ENCODE measurements at regions not wholly inside any gene's neighbourhood (a gene's known extent, or its start where the extent isn't known, plus 50 kb on each side); places are given as distances from the start of the nearest gene placed in this dataset.
"Not testable (repeated sequence)": the region's sequence is repeated elsewhere in the genome, so short reads cannot be mapped to it uniquely, and the experiment has no call there.

DNA sequence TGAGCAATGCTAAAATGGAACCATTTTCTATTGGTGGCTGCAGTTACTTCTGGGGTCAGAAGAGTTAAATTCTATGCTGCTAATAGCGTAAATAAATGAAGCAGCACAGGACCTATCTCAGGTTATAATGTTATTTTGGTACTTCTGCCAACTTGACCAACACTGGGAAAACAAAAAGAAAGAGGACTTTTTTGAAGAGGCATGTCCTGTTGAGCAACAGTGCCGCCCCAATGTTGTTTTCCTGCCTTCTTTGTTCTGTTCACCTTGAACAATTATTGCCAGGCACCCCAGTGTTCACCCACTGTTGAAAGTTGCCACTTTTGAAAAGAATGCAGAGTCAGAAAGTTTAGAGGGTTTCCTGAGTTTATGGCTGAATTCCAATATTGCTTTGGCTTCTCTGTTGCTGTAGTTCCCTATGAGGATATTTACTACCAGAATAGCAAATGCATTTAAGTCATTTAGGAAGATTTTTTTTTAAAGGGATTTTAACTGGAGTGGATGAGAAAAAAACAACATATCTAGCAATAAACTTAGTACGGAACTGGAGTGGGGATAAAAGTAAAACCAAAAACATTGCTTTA lies 679.0 kb upstream of the DPPA4 start:
- Mint-ChIP-seq H3K4me3 (no peak overlapping the region), H3K4me1 (ENCODE audit: unreplicated experiment) (no peaks in the 10 kb centered on the region), H3K27me3 (no peaks in the 10 kb centered on the region), H3K36me3 (no peaks in the 10 kb centered on the region), H3K9me3 (peaks cover 5% of the 10 kb centered on the region), H3K27ac (no peak overlapping the region)
- no peak for TF ChIP-seq CTCF (conservative IDR thresholded peaks at IDR 0.05)
- DNase-seq (ENCODE audit: extremely low spot score, unreplicated experiment), result no peak

DNA sequence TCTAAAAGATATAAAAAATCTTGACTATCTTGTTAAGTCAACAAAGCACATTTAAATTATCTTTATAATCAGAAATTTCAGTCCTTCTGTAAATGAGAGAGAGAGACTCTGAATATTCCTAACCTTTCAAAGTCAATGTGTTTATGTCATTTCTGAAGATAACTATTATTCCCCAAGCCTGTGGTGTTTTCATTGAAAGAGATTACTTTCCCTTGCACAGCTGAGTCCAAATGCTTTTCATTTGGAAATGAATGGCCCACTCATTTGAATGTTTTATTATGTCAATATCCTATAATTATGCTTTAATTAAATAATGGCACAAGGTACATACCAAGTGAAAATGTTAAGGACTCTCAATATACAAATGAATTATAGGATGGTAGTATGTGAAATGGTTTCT lies 680.0 kb upstream of the DPPA4 start:
- Mint-ChIP-seq H3K4me3 (no peak overlapping the region), H3K36me3 (no peaks in the 10 kb centered on the region), H3K9me3 (peaks cover 5% of the 10 kb centered on the region), H3K4me1 (ENCODE audit: unreplicated experiment) (no peaks in the 10 kb centered on the region), H3K27me3 (no peaks in the 10 kb centered on the region), H3K27ac (no peak overlapping the region)
- TF ChIP-seq CTCF (conservative IDR thresholded peaks at IDR 0.05), result no peak
- DNase-seq (ENCODE audit: extremely low spot score, unreplicated experiment), result no peak

DNA sequence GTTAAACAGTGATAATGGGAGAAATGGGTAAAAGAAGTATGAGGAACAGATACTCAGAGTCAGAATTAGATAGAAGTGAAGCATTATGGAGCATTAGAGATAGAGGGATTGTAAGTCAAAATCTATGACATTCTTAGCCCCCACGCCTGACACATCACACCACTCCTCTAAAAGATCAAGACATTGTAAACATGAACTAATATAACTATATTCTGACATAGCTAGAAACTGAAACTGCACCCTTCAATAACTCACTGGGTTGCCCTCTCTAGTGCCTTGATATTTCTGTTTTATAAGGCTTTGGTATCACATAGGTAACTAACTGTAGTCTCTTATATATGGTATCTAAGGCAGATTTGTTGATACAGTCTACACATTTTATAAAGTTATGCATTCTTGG lies 684.3 kb upstream of the DPPA4 start:
- Mint-ChIP-seq H3K36me3 (no peaks in the 10 kb centered on the region), H3K4me1 (ENCODE audit: unreplicated experiment) (no peaks in the 10 kb centered on the region), H3K27me3 (no peaks in the 10 kb centered on the region), H3K9me3 (no peaks in the 10 kb centered on the region), H3K4me3 (no peak overlapping the region), H3K27ac (no peak overlapping the region)
- no peak for TF ChIP-seq CTCF (conservative IDR thresholded peaks at IDR 0.05)
- DNase-seq (ENCODE audit: extremely low spot score, unreplicated experiment), result no peak

DNA sequence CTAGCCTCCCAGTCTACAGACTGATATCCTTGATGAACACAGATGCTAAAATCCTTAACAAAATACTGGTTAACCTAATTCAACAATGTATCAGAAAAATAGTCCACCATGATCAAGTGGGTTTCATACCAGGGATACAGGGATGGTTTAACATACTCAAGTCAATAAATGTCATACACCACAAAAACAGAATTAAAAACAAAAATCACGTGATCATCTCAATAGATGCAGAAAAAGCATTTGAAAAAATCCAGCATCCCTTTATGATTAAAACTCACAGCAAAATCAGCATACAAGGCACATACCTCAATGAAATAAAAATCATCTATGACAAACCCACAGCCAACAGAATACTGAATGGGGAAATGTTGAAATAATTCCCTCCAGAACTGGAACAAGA lies 685.7 kb upstream of the DPPA4 start:
- not testable (repeated sequence) for H3K27ac Mint-ChIP-seq; H3K4me3 Mint-ChIP-seq; H3K36me3 Mint-ChIP-seq; DNase-seq (ENCODE audit: extremely low spot score, unreplicated experiment); H3K9me3 Mint-ChIP-seq; H3K27me3 Mint-ChIP-seq; H3K4me1 Mint-ChIP-seq (ENCODE audit: unreplicated experiment)

DNA sequence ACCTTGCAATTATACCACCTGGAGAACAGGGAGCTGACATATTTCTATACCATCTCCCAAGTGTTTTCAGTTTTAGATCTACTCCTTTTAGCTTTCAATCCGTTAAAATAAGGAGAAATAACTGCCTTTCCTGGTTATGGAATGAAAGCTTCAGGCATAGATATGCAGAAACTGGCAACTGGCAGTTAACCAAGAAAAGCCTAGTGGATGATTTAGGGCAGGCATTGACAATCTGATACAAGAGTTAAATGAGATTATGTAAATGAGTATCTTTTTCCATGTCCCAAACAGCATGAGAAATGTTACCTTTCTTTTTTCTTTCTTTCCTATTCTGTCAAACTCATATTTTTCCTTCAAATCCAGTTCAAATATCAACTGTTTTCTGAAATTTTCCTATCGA lies 689.1 kb upstream of the DPPA4 start:
- no peaks in the 10 kb centered on the region for H3K27me3 Mint-ChIP-seq
- TF ChIP-seq CTCF (conservative IDR thresholded peaks at IDR 0.05), result no peak
- DNase-seq (ENCODE audit: extremely low spot score, unreplicated experiment), result no peak
- no peaks in the 10 kb centered on the region for H3K9me3 Mint-ChIP-seq
- H3K4me1 Mint-ChIP-seq (ENCODE audit: unreplicated experiment), result peaks cover 3% of the 10 kb centered on the region
- H3K27ac Mint-ChIP-seq, result no peak overlapping the region
- no peaks in the 10 kb centered on the region for H3K36me3 Mint-ChIP-seq
- no peak overlapping the region for H3K4me3 Mint-ChIP-seq

GRCh38 chr3:110027446-110028080 lies 690.2 kb upstream of the DPPA4 start:
- no peaks in the 10 kb centered on the region for H3K9me3 Mint-ChIP-seq
- no peak for TF ChIP-seq CTCF (conservative IDR thresholded peaks at IDR 0.05)

More at GRCh38 chr3:110027446-110028080, 690.2 kb upstream of the DPPA4 start:
- no peak overlapping the region for H3K4me3 Mint-ChIP-seq
- H3K27ac Mint-ChIP-seq, result no peak overlapping the region
- H3K27me3 Mint-ChIP-seq, result no peaks in the 10 kb centered on the region
- no peaks in the 10 kb centered on the region for H3K36me3 Mint-ChIP-seq
- no peak for DNase-seq (ENCODE audit: extremely low spot score, unreplicated experiment)
- H3K4me1 Mint-ChIP-seq (ENCODE audit: unreplicated experiment), result peaks cover 3% of the 10 kb centered on the region
